WTC11 (cell line): ENCODE measurements at regions not wholly inside any gene's neighbourhood (a gene's known extent, or its start where the extent isn't known, plus 50 kb on each side); places are given as distances from the start of the nearest gene placed in this dataset.

Source experiments
- ATAC-seq: fragments of 200-7000 bp; cut with Tn5 transposase; 2 replicates; pipeline ENCODE4 v1.10.0; 2021; ENCODE audit warnings: mild to moderate bottlenecking, moderate library complexity
- CTCF ChIA-PET: fragments of 300-600 bp; sonication (Branson Sonifier 250); formaldehyde crosslinking; loops from one replicate; lab custom pipeline; 2021; ENCODE audit warnings: antibody characterized with exemption; lab: Charles Lee
- POLR2A ChIA-PET: fragments of 350-600 bp; sonication (Branson Sonifier 250); formaldehyde crosslinking; loops from one replicate; lab custom pipeline; 2021; ENCODE audit warnings: antibody characterized with exemption; lab: Charles Lee
- DNase-seq: peaks from one replicate; pipeline ENCODE4 v3.0.0; 2021; ENCODE audit warnings: low spot score
- H3K27ac Mint-ChIP-seq: 2 replicates; pipeline ENCODE4 v1.8.0; 2021; ENCODE audit warnings: mixed read lengths
- H3K27me3 Mint-ChIP-seq: 2 replicates; pipeline ENCODE4 v1.8.0; 2021; ENCODE audit warnings: low read depth, mild to moderate bottlenecking, moderate library complexity, mixed read lengths
- H3K36me3 Mint-ChIP-seq: 2 replicates; pipeline ENCODE4 v1.8.0; 2021; ENCODE audit warnings: mixed read lengths
- H3K4me1 Mint-ChIP-seq: 2 replicates; pipeline ENCODE4 v1.8.0; 2022; ENCODE audit warnings: mixed read lengths
- H3K4me3 Mint-ChIP-seq: 2 replicates; pipeline ENCODE4 v1.8.0; 2021; ENCODE audit warnings: mild to moderate bottlenecking, moderate library complexity, mixed read lengths
- H3K9me3 Mint-ChIP-seq: 2 replicates; pipeline ENCODE4 v1.8.0; 2021; ENCODE audit warnings: mixed read lengths
- AFF4 ChIP-seq: sonication (generic); formaldehyde crosslinking; IDR thresholded peaks from 2 replicates; pipeline ENCODE4 v1.8.1; 2023; ENCODE audit warnings: mild to moderate bottlenecking, missing genetic modification reagents, borderline replicate concordance
- ARID4B ChIP-seq: sonication (generic); formaldehyde crosslinking; IDR thresholded peaks from 2 replicates; pipeline ENCODE4 v1.8.0; 2023; ENCODE audit warnings: missing genetic modification reagents, mild to moderate bottlenecking, borderline replicate concordance
- CREB1 ChIP-seq: sonication (generic); formaldehyde crosslinking; IDR thresholded peaks from 2 replicates; pipeline ENCODE4 v1.8.0; 2023; ENCODE audit warnings: mild to moderate bottlenecking, missing genetic modification reagents
- E2F5 ChIP-seq: sonication (generic); formaldehyde crosslinking; IDR thresholded peaks from 2 replicates; pipeline ENCODE4 v1.8.1; 2022; ENCODE audit warnings: mild to moderate bottlenecking, moderate library complexity, missing genetic modification reagents
- EMX1 ChIP-seq: fragments of 250-450 bp; sonication (Bioruptor Pico); IDR thresholded peaks from 2 replicates; pipeline ENCODE4 v1.8.0; 2021; ENCODE audit warnings: mild to moderate bottlenecking
- ERG ChIP-seq: fragments of 250-450 bp; sonication (Bioruptor Pico); IDR thresholded peaks from 2 replicates; pipeline ENCODE4 v1.8.0; 2021; ENCODE audit warnings: mild to moderate bottlenecking
- FOXJ3 ChIP-seq: sonication (generic); formaldehyde crosslinking; IDR thresholded peaks from 2 replicates; pipeline ENCODE4 v1.9.0; 2021; ENCODE audit warnings: missing genetic modification reagents, mild to moderate bottlenecking, borderline replicate concordance
- FOXP4 ChIP-seq: sonication (generic); formaldehyde crosslinking; IDR thresholded peaks from 2 replicates; pipeline ENCODE4 v1.8.0; 2022; ENCODE audit warnings: mild to moderate bottlenecking, missing genetic modification reagents
- HMGA2 ChIP-seq: fragments of 250-450 bp; sonication (Bioruptor Pico); IDR thresholded peaks from 2 replicates; pipeline ENCODE4 v1.4.0; 2021; ENCODE audit warnings: mild to moderate bottlenecking, moderate library complexity
- KAT7 ChIP-seq: sonication (generic); formaldehyde crosslinking; IDR thresholded peaks from 2 replicates; pipeline ENCODE4 v1.8.1; 2023; ENCODE audit warnings: missing genetic modification reagents, mild to moderate bottlenecking, borderline replicate concordance
- NFE2L1 ChIP-seq: sonication (generic); formaldehyde crosslinking; IDR thresholded peaks from 2 replicates; pipeline ENCODE4 v1.8.1; 2023; ENCODE audit warnings: missing genetic modification reagents
- NR3C1 ChIP-seq: sonication (generic); formaldehyde crosslinking; conservative IDR thresholded peaks from 2 replicates; pipeline ENCODE4 v1.8.1; 2023; ENCODE audit warnings: low read depth, mild to moderate bottlenecking, missing genetic modification reagents
- USF2 ChIP-seq: sonication (generic); formaldehyde crosslinking; IDR thresholded peaks from 2 replicates; pipeline ENCODE4 v1.8.1; 2023; ENCODE audit warnings: mild to moderate bottlenecking, missing genetic modification reagents, moderate library complexity
- ZBTB43 ChIP-seq: sonication (generic); formaldehyde crosslinking; IDR thresholded peaks from 2 replicates; pipeline ENCODE4 v1.8.1; 2023; ENCODE audit warnings: mild to moderate bottlenecking, missing genetic modification reagents
- ZNF263 ChIP-seq: sonication (generic); formaldehyde crosslinking; IDR thresholded peaks from 2 replicates; pipeline ENCODE4 v1.8.1; 2022; ENCODE audit warnings: low read depth, mild to moderate bottlenecking, moderate library complexity, missing genetic modification reagents
- ZNF671 ChIP-seq: fragments of 250-450 bp; sonication (Bioruptor Pico); IDR thresholded peaks from 2 replicates; pipeline ENCODE4 v1.8.0; 2021; ENCODE audit warnings: mild to moderate bottlenecking

- H3K4me3 Mint-ChIP-seq = no peak overlapping the region
- CTCF ChIA-PET = no interaction called here
- TF ChIP-seq CREB1 (CRISPR knock-in tag) = no peak
- no peak for TF ChIP-seq ARID4B (CRISPR knock-in tag)
- TF ChIP-seq ZNF671 (CRISPR knock-in tag) = no peak
- TF ChIP-seq FOXJ3 (CRISPR knock-in tag) = no peak
- TF ChIP-seq FOXP4 = no peak
- no peak for TF ChIP-seq HMGA2 (CRISPR knock-in tag)
- no peak for TF ChIP-seq NR3C1 (CRISPR knock-in tag)
- TF ChIP-seq AFF4 (CRISPR knock-in tag) = no peak
- no peak for TF ChIP-seq EMX1 (CRISPR knock-in tag)
- no peak for TF ChIP-seq ZNF263 (CRISPR knock-in tag)
- TF ChIP-seq E2F5 (CRISPR knock-in tag) = no peak
- no peak for TF ChIP-seq ERG (CRISPR knock-in tag)
- no peak for TF ChIP-seq USF2 (CRISPR knock-in tag)
- TF ChIP-seq KAT7 (CRISPR knock-in tag) = no peak
- TF ChIP-seq ZBTB43 (CRISPR knock-in tag) = no peak
- no peak for TF ChIP-seq NFE2L1 (CRISPR knock-in tag)
- DNase-seq (no peak), ATAC-seq (no peak)
- H3K4me1 Mint-ChIP-seq = peaks cover 7% of the 10 kb centered on the region
- peaks cover 5% of the 10 kb centered on the region for H3K36me3 Mint-ChIP-seq
- H3K27me3 Mint-ChIP-seq = no peaks in the 10 kb centered on the region
- no peak overlapping the region for H3K27ac Mint-ChIP-seq
- peaks cover 18% of the 10 kb centered on the region for H3K9me3 Mint-ChIP-seq
- POLR2A ChIA-PET = no interaction called here
These were observed 184.5 kb upstream of the MAST4 start for GRCh38 chr5:66411701-66412100.
